NT2/D1 (cell line): ENCODE measurements at regions not wholly inside any gene's neighbourhood (a gene's known extent, or its start where the extent isn't known, plus 50 kb on each side); places are given as distances from the start of the nearest gene placed in this dataset.

Source experiments
- SUZ12 ChIP-seq: IDR thresholded peaks from 2 replicates; pipeline ENCODE4 v1.6.1; 2011; ENCODE audit not compliant: insufficient read length, insufficient read depth; ENCODE audit errors: extremely low read depth
- YY1 ChIP-seq: IDR thresholded peaks from 2 replicates; pipeline ENCODE4 v1.6.1; 2011; ENCODE audit not compliant: insufficient read length, insufficient read depth
- ZNF274 ChIP-seq: IDR thresholded peaks from 2 replicates; pipeline ENCODE4 v1.6.1; 2011; ENCODE audit warnings: mild to moderate bottlenecking, low read depth, low read length

DNA sequence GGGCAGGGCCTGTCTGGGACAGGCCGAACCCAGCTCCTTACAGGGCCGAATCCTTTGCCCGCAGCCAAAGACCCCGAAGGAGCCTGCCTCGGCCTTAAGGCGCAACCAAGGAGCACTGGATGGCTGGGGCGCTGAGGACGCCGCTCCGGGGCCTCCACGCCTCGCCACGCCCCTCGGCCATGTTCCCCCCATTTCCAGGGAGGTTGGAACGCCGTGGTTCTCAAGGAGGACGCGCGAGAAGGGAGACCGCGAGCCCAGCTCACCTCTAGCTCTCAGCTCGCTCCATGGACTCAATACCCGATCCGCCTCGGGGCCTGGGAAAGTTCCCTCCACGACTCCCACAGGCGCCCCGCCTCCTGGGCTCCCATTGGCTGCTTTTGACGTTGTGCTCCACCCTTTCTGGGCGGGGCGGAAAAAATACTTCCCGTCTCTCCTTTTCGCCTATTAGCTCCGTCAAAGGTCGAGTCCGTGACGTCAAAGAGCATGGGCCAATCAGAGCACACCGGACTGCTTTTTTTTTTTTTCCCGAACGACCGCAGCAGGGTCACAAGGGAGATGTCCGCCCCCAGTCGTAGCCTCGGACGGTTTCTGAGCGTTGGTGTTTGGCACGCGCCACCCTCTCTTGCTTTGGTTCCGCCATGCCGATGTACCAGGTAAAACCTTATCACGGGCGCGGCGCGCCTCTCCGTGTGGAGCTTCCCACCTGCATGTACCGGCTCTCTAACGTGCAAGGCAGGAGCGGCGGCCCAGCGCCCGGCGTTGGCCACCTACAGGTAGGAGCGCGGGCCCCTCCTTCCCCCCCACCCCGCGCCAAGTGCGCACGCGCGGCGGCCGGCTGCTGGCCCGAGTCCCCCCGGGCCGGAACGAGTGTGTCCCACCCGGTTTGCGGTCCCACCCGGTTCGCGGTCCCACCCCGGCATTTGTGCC is 305.7 kb downstream of the TYW1 start:
- TF ChIP-seq YY1 = no peak
- no peak for TF ChIP-seq SUZ12
- no peak for TF ChIP-seq ZNF274
